ENCODE measurements at regions not wholly inside any gene's neighbourhood (a gene's known extent, or its start where the extent isn't known, plus 50 kb on each side); places are given as distances from the start of the nearest gene placed in this dataset.

DNA sequence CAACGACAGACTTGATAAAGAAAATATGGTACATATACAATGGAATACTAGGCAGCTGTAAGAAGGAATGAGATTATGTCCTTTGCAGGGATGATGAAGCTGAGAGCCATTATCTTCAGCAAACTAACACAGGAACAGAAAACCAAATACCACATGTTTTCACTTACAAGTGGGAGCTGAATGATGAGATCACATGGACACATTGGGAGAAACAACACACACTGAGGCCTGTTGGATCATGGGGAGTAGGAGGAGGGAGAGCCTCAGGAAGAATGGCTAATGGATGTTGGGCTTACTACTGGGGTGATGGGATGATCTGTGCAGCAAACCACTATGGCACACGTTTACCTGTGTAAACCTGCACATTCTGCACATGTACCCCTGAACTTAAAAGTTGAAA, 209.7 kb downstream of the SPRY1 start:
- Histone ChIP-seq H3K4me3 (ENCODE audit: low read depth, low read length, poor library complexity, severe bottlenecking) (no peak overlapping the region), H3K79me2 (ENCODE audit: insufficient read depth, low read depth, low read length) (no peaks in the 10 kb centered on the region), H3K9me2 (ENCODE audit: insufficient read depth, low read length) (no peaks in the 10 kb centered on the region), H3K36me3 (ENCODE audit: insufficient read depth, low read length) (no peaks in the 10 kb centered on the region), H2AFZ (ENCODE audit: low read length) (no peak overlapping the region), H3K4me1 (ENCODE audit: insufficient read depth, low read length, poor library complexity, severe bottlenecking) (no peaks in the 10 kb centered on the region), H4K20me1 (ENCODE audit: insufficient read depth, low read length) (no peaks in the 10 kb centered on the region), H3K27ac (ENCODE audit: low read depth, low read length, poor library complexity, severe bottlenecking) (no peak overlapping the region), H3K4me2 (ENCODE audit: low read length) (no peak overlapping the region), H3K9me3 (ENCODE audit: low read length) (no peaks in the 10 kb centered on the region)
- TF ChIP-seq, protein P1, sequence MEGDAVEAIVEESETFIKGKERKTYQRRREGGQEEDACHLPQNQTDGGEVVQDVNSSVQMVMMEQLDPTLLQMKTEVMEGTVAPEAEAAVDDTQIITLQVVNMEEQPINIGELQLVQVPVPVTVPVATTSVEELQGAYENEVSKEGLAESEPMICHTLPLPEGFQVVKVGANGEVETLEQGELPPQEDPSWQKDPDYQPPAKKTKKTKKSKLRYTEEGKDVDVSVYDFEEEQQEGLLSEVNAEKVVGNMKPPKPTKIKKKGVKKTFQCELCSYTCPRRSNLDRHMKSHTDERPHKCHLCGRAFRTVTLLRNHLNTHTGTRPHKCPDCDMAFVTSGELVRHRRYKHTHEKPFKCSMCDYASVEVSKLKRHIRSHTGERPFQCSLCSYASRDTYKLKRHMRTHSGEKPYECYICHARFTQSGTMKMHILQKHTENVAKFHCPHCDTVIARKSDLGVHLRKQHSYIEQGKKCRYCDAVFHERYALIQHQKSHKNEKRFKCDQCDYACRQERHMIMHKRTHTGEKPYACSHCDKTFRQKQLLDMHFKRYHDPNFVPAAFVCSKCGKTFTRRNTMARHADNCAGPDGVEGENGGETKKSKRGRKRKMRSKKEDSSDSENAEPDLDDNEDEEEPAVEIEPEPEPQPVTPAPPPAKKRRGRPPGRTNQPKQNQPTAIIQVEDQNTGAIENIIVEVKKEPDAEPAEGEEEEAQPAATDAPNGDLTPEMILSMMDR (conservative IDR thresholded peaks at IDR 0.05; ENCODE audit: low read length) = no peak
- CTCF ChIA-PET (ENCODE audit: unreplicated experiment) = no interaction called here
- intact Hi-C loops (cut with micrococcal nuclease; ENCODE audit: unreplicated experiment) = no loop called here
- POLR2A ChIA-PET = interaction anchor here (0.6 kb wide), 3 partner anchors 10 to 1002 kb away, joined by 3 read pairs; no protein-coding TSS in a partner anchor
- no TSS peak for BruUV-seq (replicated peaks)
- DNase-seq (ENCODE audit: low spot score) = no peak

DNA sequence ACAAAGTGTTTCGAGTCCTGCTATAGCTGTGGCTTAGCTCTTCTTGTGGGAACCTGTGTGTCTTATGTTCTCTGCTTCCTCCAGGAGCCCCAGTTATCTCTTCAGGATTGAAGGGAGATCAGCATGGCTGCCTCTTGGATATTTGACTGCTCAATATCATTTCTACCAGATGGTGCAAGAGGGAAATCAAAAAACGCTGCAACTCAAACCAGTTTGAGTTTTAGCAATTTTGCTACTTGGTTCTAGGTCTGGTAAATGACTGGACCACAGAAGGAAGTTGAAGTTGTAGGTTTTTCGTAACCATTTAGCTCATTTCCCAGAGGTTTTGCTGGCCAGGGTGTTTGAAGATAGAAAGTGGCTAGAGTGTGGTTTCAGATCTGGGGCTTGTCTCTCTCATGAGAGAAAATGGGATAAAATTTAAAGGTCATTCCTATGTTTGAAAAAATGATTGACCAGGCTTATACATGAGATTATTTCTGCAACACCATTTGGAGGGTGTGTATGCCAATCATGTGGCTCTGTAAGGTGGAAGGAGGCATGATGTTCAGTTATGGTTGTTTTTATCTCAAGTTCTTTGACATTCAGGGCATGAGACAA, 210.4 kb downstream of the SPRY1 start:
- H3K27ac ChIP-seq (ENCODE audit: low read depth, low read length, poor library complexity, severe bottlenecking) = no peak overlapping the region

DNA sequence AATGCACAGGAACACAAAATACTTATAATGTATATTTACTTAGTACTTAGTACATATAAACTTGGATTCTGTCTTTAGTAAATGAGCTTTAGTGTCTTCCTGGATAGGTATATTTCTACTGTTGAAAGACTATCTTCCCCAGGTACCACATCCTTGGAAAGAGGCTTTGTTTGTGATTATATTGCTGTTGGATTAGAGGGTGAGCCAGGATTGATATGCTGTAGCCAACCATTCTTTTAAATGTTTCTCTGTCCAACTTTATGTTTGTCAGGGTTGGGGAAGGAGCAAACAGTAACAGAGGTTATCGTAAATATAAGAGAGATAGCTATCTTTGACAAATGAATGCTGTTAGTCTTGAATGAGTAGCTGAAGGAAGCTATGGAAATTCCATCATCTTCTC, 213.2 kb downstream of the SPRY1 start:
- no peak for DNase-seq (ENCODE audit: low spot score)
- POLR2A ChIA-PET = interaction anchor here (0.6 kb wide), 1 partner anchor 623 kb away, joined by 4 read pairs; no protein-coding TSS in a partner anchor
- H3K4me2 ChIP-seq (ENCODE audit: low read length) = no peak overlapping the region
- no peak overlapping the region for H3K4me3 ChIP-seq (ENCODE audit: low read depth, low read length, poor library complexity, severe bottlenecking)
- H3K27ac ChIP-seq (ENCODE audit: low read depth, low read length, poor library complexity, severe bottlenecking) = no peak overlapping the region
- intact Hi-C loops (cut with micrococcal nuclease; ENCODE audit: unreplicated experiment) = no loop called here
- H4K20me1 ChIP-seq (ENCODE audit: insufficient read depth, low read length) = no peaks in the 10 kb centered on the region
- H3K36me3 ChIP-seq (ENCODE audit: insufficient read depth, low read length) = no peaks in the 10 kb centered on the region
- BruUV-seq (replicated peaks) = no TSS peak
- TF ChIP-seq, protein P1 (conservative IDR thresholded peaks at IDR 0.05; ENCODE audit: low read length) = no peak
- no peak for TF ChIP-seq EZH2phosphoT487 (IDR thresholded peaks at IDR 0.05; ENCODE audit: borderline replicate concordance, low read depth, low read length)
- no peaks in the 10 kb centered on the region for H3K79me2 ChIP-seq (ENCODE audit: insufficient read depth, low read depth, low read length)
- no peaks in the 10 kb centered on the region for H3K4me1 ChIP-seq (ENCODE audit: insufficient read depth, low read length, poor library complexity, severe bottlenecking)
- H3K9me2 ChIP-seq (ENCODE audit: insufficient read depth, low read length) = no peaks in the 10 kb centered on the region
- CTCF ChIA-PET (ENCODE audit: unreplicated experiment) = no interaction called here
- no peak overlapping the region for H2AFZ ChIP-seq (ENCODE audit: low read length)
- no peaks in the 10 kb centered on the region for H3K9me3 ChIP-seq (ENCODE audit: low read length)

More for the DNA sequence above, 210.4 kb downstream of the SPRY1 start:
- Histone ChIP-seq H3K4me1 (ENCODE audit: insufficient read depth, low read length, poor library complexity, severe bottlenecking) (no peaks in the 10 kb centered on the region), H2AFZ (ENCODE audit: low read length) (no peak overlapping the region), H3K9me3 (ENCODE audit: low read length) (no peaks in the 10 kb centered on the region), H3K4me3 (ENCODE audit: low read depth, low read length, poor library complexity, severe bottlenecking) (no peak overlapping the region), H4K20me1 (ENCODE audit: insufficient read depth, low read length) (no peaks in the 10 kb centered on the region), H3K36me3 (ENCODE audit: insufficient read depth, low read length) (no peaks in the 10 kb centered on the region), H3K4me2 (ENCODE audit: low read length) (no peak overlapping the region), H3K79me2 (ENCODE audit: insufficient read depth, low read depth, low read length) (no peaks in the 10 kb centered on the region), H3K9me2 (ENCODE audit: insufficient read depth, low read length) (no peaks in the 10 kb centered on the region)
- CTCF ChIA-PET (ENCODE audit: unreplicated experiment) = no interaction called here
- POLR2A ChIA-PET = interaction anchor here (1.0 kb wide), 1 partner anchor 11 kb away, joined by 3 read pairs; no protein-coding TSS in a partner anchor
- TF ChIP-seq, protein P1 (conservative IDR thresholded peaks at IDR 0.05; ENCODE audit: low read length) = no peak
- TF ChIP-seq EZH2phosphoT487 (IDR thresholded peaks at IDR 0.05; ENCODE audit: borderline replicate concordance, low read depth, low read length) = no peak
- no peak for DNase-seq (ENCODE audit: low spot score)
- intact Hi-C loops (cut with micrococcal nuclease; ENCODE audit: unreplicated experiment) = no loop called here
- BruUV-seq (replicated peaks) = no TSS peak

Data from OCI-LY7 (cell line).